ENCODE measurements at regions not wholly inside any gene's neighbourhood (a gene's known extent, or its start where the extent isn't known, plus 50 kb on each side); places are given as distances from the start of the nearest gene placed in this dataset.

- TF ChIP-seq EP300 (IDR thresholded peaks at IDR 0.05) (no peak), CTCF (IDR thresholded peaks at IDR 0.05) (no peak), POLR2AphosphoS5 (IDR thresholded peaks at IDR 0.05) (no peak)
Observed at GRCh38 chr1:83799594-83799993, 199.3 kb downstream of the TTLL7 start.

Data from upper lobe of left lung (tissue), 4 donors.